Activated CD8-positive, alpha-beta memory T cell treated with anti-CD3 and anti-CD28 coated beads for 36 hours (primary cell): ENCODE measurements at regions not wholly inside any gene's neighbourhood (a gene's known extent, or its start where the extent isn't known, plus 50 kb on each side); places are given as distances from the start of the nearest gene placed in this dataset.

Experiments used
- CTCF ChIA-PET: fragments of 350-600 bp; sonication (Branson Sonifier 250); formaldehyde crosslinking; loops from one replicate; lab custom pipeline; 2021; ENCODE audit warnings: antibody characterized with exemption; lab: Charles Lee
- POLR2A ChIA-PET: fragments of 350-600 bp; sonication (Branson Sonifier 250); formaldehyde crosslinking; loops from one replicate; lab custom pipeline; 2021; ENCODE audit warnings: antibody characterized with exemption; lab: Charles Lee

DNA sequence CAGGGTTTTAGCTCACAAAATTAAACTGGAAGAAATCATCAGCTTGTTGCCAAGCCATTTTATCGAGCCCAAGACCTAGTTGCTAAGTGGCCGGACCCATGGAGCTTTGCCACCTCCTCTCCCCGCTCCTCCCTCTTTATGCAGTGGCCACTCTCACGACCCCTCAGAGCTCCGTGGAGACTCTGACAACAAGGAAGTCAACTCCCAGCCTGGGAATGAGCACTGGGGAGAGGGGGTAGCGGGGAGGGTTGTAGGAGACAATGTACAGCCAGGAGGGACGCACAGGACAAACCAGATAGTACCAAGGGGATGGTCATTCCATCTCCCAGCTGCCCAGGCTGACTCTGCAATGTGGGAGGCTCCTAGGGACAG lies 250.9 kb downstream of the SIPA1L2 start:
- CTCF ChIA-PET: no interaction called here
- POLR2A ChIA-PET: no interaction called here

DNA sequence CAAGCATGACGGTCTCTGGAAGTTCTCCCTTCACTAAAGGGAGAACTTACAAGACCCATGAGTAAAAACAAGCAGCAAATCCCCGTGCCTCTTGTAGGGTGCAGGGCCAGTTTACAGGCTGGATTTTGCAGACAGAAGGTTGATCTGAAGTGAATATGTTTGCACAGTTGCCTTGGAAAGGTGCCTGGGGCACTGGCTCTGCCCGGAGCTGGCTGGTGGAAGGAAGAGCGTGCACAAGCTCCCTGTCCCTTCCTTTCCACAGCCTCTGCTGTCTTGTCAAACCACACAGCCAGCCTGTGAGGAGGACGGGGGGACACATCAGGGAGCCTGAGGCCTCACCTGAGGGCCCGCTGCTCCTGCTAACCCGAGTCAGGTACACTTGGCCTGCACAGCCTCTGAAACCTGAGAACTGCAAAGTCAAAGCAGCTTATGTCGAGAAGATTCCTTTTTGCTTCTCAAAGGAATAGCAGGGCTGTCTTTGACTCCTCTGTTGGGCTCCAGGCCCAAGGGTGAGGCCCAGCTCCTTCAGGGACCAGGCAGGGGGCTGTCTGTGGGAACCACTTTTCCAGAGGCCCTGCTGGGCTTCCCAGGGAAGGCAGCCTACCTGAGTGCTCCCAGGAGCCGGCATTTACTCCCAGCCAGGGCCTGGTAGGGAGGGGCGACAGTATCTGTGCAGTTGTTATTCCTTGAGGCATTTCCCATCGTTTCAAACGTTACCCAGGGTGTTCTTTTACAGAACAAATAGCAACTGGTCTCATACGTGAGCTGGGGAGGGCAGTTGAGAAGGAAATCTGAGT lies 251.5 kb downstream of the SIPA1L2 start:
- CTCF ChIA-PET: no interaction called here
- POLR2A ChIA-PET: no interaction called here

DNA sequence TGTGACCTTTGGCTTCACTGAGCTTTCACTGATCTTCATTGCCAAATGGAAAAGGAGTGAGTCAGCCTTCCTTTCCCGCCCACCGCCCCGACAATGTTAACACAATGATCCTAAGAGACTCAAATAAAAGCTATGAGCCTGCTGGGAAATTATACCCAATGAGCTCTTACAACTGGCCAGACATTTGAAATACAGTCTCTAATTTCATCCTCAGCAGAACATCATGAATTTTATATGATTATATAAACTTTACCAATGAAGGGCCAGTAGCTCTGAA lies 252.5 kb downstream of the SIPA1L2 start:
- ChIA-PET CTCF (no interaction called here), POLR2A (no interaction called here)

DNA sequence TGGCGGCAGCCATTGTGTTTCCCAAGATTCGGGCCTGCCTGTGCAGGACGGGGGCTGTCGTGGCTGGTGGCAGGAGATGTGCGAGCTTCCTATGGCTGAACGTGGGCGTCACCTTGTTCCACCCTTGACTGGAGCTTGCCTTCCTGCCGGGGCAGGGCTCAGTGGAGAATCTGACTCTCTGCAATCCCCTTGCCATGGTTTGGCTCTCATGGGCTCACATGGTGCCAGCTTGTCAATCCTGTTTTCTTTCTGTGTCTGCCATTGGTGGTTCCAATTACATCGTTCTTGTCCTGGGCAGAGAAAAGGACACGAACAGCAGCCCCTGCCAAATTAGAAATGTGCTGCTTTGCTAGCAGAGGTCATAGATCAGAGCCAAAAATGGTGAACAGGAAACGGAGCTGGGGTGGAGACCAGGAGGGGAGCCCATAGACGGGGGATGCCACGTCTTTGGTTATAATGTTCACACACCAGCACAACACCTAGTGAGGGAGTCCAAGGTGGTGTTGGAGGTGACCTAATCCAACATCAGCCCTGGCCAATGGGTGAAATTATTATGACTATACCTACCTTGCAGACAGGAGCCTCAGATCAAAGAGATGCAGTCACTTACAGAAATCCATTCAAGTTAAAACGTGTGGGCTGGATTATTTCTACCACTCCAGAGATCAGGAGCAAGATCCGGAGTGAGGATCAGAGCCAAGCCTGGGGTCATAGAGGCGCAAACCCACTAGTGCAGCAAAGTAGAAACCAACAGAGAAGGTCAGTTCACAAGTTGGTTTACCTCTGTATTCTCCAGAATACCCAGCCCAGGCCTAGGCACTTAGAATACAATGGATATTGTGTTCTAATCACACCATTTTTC lies 253.1 kb downstream of the SIPA1L2 start:
- ChIA-PET CTCF (no interaction called here), POLR2A (no interaction called here)

DNA sequence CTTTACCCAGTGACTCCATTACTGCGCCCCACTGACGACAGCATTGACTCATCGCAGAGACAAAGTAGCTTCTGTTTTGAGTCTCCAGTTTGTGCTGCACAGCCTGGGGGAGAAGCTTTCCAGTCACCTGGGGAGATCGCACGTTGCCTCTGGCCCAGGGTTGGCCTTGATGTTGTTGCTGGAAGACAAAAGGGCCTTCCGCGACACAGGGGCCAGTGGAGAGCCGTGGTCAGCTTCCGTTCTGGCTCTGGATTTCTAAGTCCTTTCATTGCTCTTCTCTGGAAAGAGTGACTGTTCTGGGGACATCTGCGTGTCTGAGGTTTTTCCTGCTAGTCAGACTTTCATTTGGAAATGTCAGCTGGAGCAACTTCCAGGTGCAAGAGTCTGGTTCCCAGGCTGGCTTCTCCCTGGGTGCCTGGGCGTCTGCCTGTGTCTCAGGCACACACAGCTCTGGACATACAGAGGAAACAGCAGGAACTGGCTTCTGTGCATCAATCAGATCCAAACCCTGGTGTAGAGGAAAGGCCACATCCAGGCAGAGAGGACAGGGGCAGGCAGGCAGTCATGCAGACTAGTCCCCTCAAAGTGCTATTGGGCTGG lies 257.0 kb downstream of the SIPA1L2 start:
- ChIA-PET CTCF (no interaction called here), POLR2A (no interaction called here)

DNA sequence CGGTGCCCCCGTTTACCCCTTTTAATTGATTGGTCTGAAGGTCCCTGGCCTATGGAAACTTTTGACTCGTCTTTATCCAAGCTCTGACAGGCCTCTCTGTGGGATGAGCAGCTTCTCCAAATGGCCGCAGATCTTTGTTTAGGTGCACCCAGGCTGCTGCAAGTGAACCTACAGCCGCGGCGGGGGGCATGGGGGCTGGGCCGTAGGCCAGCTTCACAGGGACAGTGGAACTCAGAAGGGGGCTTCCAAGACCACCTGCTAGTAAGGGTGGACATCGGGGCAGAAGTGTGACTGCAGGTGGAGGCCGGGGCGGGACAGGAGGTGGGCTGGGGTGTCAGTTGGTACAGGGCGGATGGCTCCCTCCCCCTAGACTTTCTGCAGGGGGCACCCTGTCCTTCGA lies 257.5 kb downstream of the SIPA1L2 start:
- POLR2A ChIA-PET: no interaction called here
- CTCF ChIA-PET: no interaction called here

DNA sequence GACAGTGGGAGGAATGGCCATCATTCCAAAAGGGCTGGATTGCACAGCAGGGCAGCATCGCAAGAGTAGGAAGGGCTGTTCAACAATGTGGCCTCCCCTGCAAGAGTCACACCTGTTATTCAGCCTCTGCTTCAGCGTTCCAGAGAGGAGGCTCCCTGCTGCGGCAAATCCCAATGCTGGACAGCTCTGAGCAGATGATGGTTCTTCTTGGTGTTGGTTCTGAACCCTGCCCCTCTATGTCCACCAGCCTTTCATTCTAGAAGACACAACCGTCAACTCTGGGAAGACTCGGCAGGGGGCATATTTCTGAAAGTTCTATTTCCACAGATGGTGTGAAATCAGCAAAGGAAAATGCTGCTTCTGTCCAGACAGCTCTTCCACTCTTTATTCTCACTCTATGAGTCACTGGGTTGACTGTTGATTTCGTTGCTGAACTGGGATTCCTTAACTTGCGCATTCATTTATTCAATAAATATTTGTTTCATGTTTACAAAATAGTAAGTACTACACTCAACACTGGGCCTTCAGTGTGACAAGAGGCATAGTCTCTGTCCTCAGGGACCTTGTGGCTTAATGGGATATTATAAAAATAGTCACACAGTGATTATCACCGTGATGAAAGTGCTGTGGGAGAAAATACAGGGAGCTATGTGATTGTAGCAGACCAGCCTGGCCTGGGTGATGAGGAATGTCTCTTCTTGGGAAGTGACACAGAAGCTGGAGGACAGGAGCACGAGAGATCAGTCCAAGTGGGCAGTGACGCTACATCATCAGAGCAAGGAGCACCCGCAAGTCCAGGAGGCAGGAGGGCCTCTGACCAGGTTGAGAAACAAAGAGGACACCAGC lies 260.3 kb downstream of the SIPA1L2 start:
- CTCF ChIA-PET: no interaction called here
- POLR2A ChIA-PET: no interaction called here

DNA sequence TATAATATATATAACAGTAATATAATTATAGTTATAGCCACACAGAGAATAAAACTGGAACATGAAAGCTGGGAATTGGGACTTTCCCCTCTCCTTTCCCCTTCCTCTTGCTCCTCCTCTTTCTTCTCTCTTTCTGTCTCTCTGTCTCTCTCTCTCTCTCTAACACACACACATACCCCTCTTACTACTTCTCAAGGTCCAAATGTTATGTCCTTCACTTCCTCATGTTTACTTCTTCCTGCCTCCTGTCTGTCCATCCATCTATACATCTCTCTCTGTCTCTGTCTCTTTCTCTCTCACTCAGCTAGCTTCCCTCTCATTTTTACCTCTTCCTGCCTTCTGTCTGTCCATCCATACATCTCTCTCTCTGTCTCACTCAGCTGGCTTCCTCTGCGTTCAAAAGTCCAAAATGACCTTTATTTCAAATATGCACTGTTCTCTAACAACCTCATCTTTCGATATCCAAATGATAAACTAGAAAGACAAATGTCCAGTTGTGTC lies 261.1 kb downstream of the SIPA1L2 start:
- POLR2A ChIA-PET: no interaction called here

DNA sequence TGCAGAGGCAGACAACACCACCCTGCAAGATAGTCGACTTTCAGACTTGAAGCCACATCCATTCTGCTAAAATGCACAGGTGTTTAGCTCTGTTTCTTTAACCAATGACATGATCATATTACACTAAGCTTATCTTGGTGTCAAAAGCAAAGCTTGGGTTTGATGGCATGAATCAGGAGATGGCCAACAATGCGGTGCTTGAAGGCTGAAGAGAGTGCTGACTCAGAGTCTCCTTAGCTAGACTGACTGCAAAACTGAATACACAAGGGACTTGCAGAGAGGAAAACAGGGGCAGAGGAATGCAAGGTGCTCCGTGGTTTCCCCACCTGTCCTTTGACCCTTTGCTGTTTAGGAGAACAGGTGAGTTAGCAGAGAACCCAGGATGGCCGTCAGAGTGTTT lies 262.6 kb downstream of the SIPA1L2 start:
- ChIA-PET CTCF (no interaction called here), POLR2A (no interaction called here)

More for the DNA sequence above, 261.1 kb downstream of the SIPA1L2 start:
- CTCF ChIA-PET: no interaction called here

DNA sequence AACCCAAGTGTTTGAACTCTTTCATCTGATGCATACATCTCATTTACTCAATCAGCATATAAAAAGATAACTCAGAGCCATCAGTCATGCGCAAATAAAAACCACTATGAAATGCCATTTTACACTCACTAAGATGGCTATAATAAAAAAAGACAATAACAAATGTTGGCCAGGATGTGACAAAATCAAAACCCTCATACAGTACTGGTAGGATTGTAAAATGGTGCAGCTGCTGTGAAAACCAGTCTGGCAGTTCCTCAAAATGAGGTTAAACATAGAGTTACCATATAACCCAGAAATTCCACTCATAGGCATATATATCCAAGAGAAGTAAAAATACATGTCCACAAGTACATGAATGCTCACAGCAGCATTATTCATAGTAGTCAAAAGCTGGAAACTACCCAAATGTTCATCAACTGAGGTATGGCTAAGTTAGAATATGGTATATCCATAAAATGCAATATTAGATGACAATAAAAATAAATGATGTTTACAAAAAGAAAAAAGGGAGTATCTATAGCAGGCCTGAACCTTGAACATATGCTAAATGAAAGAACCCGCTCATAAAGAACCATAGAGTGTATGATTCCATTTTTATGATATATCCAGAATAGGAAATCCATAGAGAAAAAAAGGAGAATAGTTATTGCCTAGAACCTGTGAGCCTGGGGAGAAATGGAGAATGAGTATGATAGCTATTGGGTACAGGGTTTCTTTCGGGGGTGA lies 265.1 kb downstream of the SIPA1L2 start:
- ChIA-PET CTCF (no interaction called here), POLR2A (no interaction called here)

DNA sequence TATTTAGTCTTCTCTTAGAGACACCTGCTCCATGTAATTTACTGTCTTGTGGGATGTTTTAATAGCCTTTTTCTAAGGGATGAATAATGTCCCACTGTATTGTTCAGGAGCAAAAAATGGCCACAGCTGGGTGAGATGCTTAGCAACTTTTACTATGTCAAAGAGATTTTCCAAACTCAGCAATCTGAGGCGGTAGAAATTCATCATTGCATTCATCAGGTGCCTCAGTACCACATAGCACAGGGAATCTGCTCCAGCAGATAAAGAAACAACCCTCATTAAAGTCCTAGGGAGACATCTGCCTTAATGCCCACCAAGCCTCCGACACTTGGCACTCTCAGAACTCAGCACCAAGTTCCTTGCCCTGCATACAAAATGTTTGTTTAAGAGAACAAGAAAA lies 266.9 kb downstream of the SIPA1L2 start:
- POLR2A ChIA-PET: no interaction called here

DNA sequence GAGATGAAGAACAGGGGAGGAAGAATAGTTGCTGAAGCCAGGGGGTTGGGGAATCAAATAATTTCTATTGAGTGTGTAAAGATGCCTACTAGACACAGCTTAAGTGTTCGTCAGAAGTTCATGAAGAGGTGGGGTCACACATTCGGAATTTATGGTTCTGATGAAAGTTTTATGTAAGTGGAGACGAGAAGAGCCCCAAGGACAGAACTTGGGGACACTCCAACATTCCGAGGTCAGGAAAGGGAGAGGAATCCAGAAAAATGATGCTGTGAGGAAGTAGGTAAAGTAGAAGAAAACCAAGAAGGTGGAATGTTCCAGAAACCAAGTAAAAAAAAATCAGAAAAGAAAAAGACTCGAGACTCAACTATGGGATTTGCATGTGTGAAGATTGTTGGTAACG lies 272.5 kb downstream of the SIPA1L2 start:
- CTCF ChIA-PET: no interaction called here
- POLR2A ChIA-PET: no interaction called here

More for the DNA sequence above, 266.9 kb downstream of the SIPA1L2 start:
- CTCF ChIA-PET: no interaction called here

DNA sequence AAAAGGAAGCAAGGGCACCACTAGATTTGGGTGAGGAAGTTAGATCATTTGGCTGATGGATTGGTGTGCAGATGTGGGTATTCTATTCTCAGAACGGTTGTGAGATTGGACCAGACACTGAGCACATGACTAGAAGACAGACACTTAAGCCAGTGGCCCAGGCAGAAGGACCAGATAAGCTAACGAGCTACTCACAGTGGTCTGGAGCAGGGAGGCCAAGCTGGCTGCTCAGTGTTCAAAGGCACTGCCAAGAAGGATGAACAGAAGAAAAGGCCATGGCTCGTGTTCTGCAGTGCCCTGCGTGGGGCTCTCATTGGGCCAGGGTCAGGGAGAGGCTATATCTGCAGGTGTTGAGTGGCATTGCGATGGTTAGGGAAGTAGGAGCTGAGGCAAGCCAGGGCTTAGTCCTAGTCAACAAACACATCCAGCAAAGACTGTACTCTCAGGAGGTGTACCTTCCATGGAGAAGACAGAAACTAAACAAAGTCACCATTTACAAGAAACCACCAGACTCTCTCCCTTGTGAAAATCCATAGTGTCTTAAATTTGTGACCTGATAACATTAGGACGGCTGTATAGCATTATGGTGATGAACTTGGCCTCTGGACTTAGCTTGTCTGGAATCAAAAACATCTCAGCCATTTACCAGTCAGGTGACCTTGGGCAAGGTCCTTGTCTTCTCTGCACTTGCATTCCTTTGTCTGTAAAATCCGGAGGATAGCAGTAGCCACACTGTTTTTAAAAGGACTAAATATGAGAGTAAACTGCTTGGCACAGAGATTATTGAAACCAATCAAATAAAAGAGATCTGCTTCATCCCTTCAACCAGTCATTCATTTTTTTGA lies 274.5 kb downstream of the SIPA1L2 start:
- ChIA-PET POLR2A (interaction anchor here (0.5 kb wide), 1 partner anchor 880 kb away, joined by 4 read pairs; no protein-coding TSS in a partner anchor), CTCF (interaction anchor here (0.6 kb wide), 1 partner anchor 73 kb away, joined by 3 read pairs; no protein-coding TSS in a partner anchor)

DNA sequence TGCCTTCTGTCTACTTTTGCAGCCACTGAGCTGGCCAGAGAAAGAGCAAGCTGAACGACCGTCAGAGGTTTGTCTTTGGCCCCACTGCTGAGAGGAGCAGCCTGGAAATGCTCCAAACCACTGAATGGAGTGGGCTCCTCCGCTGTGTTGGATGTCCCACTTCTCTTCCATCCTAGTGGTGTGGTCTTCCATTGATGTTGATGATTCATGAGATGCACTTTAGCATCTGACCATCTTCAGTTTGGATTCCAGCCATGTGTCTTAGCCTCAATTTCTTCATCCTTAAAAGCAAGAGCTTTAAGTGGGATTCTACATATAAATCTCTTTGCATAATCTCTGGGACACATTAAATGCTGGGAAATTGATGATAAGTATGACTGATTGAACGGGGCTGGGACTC lies 276.9 kb downstream of the SIPA1L2 start:
- CTCF ChIA-PET: no interaction called here

DNA sequence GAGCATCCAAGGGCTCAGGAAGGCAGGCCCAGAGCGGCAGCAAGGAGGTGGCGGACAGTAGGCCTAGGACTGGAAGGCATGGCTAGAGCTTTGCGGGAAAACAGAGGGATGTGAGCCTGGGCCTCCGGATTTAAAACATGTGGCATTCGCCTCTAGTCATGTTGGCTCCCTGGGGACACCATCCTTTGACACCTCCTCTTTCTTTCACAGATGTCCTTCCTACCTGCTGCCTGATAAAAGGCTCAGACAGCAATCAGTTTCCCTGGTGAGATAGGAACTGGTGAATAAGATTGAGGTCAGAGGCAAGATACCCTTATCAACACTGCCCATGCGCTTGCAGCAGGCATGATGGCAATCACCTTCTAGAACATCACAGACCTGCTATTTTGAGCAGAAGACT lies 277.6 kb downstream of the SIPA1L2 start:
- ChIA-PET POLR2A (no interaction called here), CTCF (no interaction called here)

More for the DNA sequence above, 276.9 kb downstream of the SIPA1L2 start:
- POLR2A ChIA-PET: no interaction called here

DNA sequence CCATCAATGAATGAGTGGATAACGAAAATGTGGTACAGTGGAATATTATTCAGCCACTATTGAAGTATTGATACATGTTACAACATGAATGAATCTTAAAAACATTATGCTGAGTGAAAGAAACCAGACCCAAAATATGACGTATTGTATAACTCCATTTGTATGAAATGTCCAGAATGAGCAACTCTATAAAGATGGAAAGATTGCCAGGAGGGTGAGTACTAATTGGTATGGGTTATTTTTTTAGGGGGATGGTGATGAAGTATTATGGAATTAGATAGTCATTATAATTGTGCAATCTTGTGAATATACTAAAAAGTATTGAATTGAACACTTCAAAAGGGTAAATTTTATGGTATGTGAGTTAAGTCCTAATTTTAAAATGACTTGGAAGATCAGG lies 278.6 kb downstream of the SIPA1L2 start:
- ChIA-PET CTCF (no interaction called here), POLR2A (no interaction called here)

DNA sequence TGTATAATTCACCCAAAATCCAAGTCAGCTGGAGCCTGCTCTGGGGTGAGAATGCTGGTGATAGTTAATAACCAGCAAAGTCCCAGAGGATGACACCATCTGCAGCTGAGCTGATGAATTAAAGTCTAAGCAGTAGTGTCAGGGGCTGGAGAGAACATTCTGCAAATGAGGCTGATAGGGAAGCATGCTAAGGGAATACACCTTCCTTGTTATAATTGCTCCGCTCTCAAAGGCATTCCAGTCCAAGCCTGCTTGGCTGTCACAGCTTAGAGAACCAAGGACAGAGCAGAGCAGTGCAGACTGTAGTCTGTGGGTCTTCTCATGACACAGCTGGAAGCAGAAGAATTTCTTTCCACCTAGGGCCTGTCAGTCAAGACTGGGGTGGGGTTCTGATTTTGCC lies 283.1 kb downstream of the SIPA1L2 start:
- ChIA-PET POLR2A (no interaction called here), CTCF (no interaction called here)

DNA sequence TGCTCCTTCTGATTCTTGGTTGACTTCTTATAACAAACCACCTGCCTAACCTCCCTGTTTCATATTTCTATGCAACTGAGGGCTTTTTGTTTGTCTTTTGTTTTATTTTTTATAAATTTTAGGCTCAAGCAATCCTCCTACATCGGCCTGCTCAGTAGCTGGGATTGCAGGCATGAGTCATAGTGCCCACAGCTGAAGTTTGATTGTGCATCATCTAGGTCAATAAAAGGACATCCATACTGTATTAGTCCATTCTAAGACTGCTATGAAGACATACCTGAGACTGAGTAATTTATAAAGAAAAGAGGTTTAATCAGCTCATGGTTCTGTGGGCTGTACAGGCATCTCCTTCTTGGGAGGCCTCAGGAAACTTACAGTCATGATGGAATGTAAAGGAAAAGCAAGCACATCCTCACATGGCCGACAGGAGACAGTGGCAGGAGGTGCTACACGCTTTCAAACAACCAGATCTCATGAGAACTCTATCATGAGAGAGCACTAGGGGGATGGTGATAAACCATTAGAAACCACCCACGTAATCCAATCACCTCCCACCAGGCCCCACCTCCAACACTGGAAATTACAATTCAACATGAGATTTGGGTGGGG lies 285.0 kb downstream of the SIPA1L2 start:
- ChIA-PET POLR2A (no interaction called here), CTCF (no interaction called here)
